Mesodermal cell (in vitro differentiated cells): ENCODE measurements at regions not wholly inside any gene's neighbourhood (a gene's known extent, or its start where the extent isn't known, plus 50 kb on each side); places are given as distances from the start of the nearest gene placed in this dataset.

ENCODE experiments used
- H3K27ac ChIP-seq: 2 replicates; pipeline ENCODE4 v1.7.0; 2013; ENCODE audit warnings: mild to moderate bottlenecking, low read depth, low read length, moderate library complexity; ENCODE audit not compliant: severe bottlenecking
- H3K36me3 ChIP-seq: 2 replicates; pipeline ENCODE4 v1.7.1; 2013; ENCODE audit warnings: mild to moderate bottlenecking, low read length, moderate library complexity; ENCODE audit not compliant: control insufficient read depth, insufficient read depth
- H3K4me1 ChIP-seq: one replicate; pipeline ENCODE4 v1.7.1; 2013; ENCODE audit warnings: mild to moderate bottlenecking, low read length; ENCODE audit not compliant: insufficient read depth, control insufficient read depth, poor library complexity, severe bottlenecking
- H3K4me3 ChIP-seq: 2 replicates; pipeline ENCODE4 v1.7.0; 2013; ENCODE audit warnings: low read length, control low read depth, mild to moderate bottlenecking; ENCODE audit not compliant: insufficient read depth, poor library complexity, severe bottlenecking; ENCODE audit errors: extremely low read depth
- H3K9me3 ChIP-seq: 2 replicates; pipeline ENCODE4 v1.7.1; 2013; ENCODE audit warnings: mild to moderate bottlenecking, low read length, moderate library complexity; ENCODE audit not compliant: control insufficient read depth
- WGBS, 2 experiments: methylation state at CpG; one replicate each; pipeline ENCODE4 v1.1.5; 2013; ENCODE audit warnings: missing lambda C conversion rate in 2 of 2; ENCODE audit not compliant: insufficient coverage in 2 of 2; 5-methylcytosine and 5-hydroxymethylcytosine counted together

GRCh38 chr12:107454109-107454830 lies 231.3 kb upstream of the PWP1 start:
- Histone ChIP-seq H3K27ac (no peak overlapping the region), H3K4me3 (no peak overlapping the region), H3K9me3 (no peaks in the 10 kb centered on the region), H3K4me1 (no peaks in the 10 kb centered on the region), H3K36me3 (no peaks in the 10 kb centered on the region)
- WGBS, 2 experiments, result 77 to 79% methylated on average over 4 of the region's 4 CpGs

- Histone ChIP-seq H3K36me3 (no peaks in the 10 kb centered on the region), H3K4me1 (no peaks in the 10 kb centered on the region), H3K27ac (no peak overlapping the region), H3K4me3 (no peak overlapping the region), H3K9me3 (no peaks in the 10 kb centered on the region)
- WGBS, 2 experiments, result 93% methylated on average over 10 of the region's 11 CpGs
Observed at GRCh38 chr12:107457362-107457935, 228.2 kb upstream of the PWP1 start.

GRCh38 chr12:107458163-107458562 lies 227.4 kb upstream of the PWP1 start:
- Histone ChIP-seq H3K27ac (no peak overlapping the region), H3K36me3 (no peaks in the 10 kb centered on the region), H3K9me3 (no peaks in the 10 kb centered on the region), H3K4me3 (no peak overlapping the region), H3K4me1 (no peaks in the 10 kb centered on the region)
- WGBS, 2 experiments, result 94 to 100% methylated on average over 2 of the region's 2 CpGs

GRCh38 chr12:107458990-107459389 lies 226.6 kb upstream of the PWP1 start:
- H3K36me3 ChIP-seq, result no peaks in the 10 kb centered on the region
- WGBS, 2 experiments, result 60% methylated on average over 1 of the region's 2 CpGs; no CpG with 5 or more reads in 1 of the 2 experiments

GRCh38 chr12:107459641-107460040 lies 226.0 kb upstream of the PWP1 start:
- H3K4me3 ChIP-seq, result no peak overlapping the region
- no peak overlapping the region for H3K27ac ChIP-seq
- WGBS, 2 experiments, result 85 to 91% methylated on average over 2 to 4 of the region's 7 CpGs
- H3K9me3 ChIP-seq, result no peaks in the 10 kb centered on the region
- no peaks in the 10 kb centered on the region for H3K4me1 ChIP-seq
- H3K36me3 ChIP-seq, result no peaks in the 10 kb centered on the region

More at GRCh38 chr12:107458990-107459389, 226.6 kb upstream of the PWP1 start:
- H3K4me1 ChIP-seq, result no peaks in the 10 kb centered on the region
- H3K4me3 ChIP-seq, result no peak overlapping the region
- H3K27ac ChIP-seq, result no peak overlapping the region
- H3K9me3 ChIP-seq, result no peaks in the 10 kb centered on the region

GRCh38 chr12:107461222-107461975 lies 224.2 kb upstream of the PWP1 start:
- Histone ChIP-seq H3K9me3 (no peaks in the 10 kb centered on the region), H3K4me1 (no peaks in the 10 kb centered on the region), H3K4me3 (no peak overlapping the region), H3K27ac (no peak overlapping the region), H3K36me3 (no peaks in the 10 kb centered on the region)
- WGBS, 2 experiments, result 83 to 91% methylated on average over 6 of the region's 6 CpGs

GRCh38 chr12:107462428-107463332 lies 222.9 kb upstream of the PWP1 start:
- H3K36me3 ChIP-seq, result no peaks in the 10 kb centered on the region
- H3K9me3 ChIP-seq, result no peaks in the 10 kb centered on the region
- no peak overlapping the region for H3K27ac ChIP-seq
- no peak overlapping the region for H3K4me3 ChIP-seq
- no peaks in the 10 kb centered on the region for H3K4me1 ChIP-seq
- WGBS, 2 experiments, result 90 to 97% methylated on average over 4 of the region's 4 CpGs

- Histone ChIP-seq H3K4me3 (no peak overlapping the region), H3K4me1 (no peaks in the 10 kb centered on the region), H3K27ac (no peak overlapping the region), H3K9me3 (no peaks in the 10 kb centered on the region), H3K36me3 (no peaks in the 10 kb centered on the region)
- WGBS, 2 experiments, result 67% methylated on average over 1 of the region's 1 CpG; no CpG with 5 or more reads in 1 of the 2 experiments
Observed at GRCh38 chr12:107464644-107465043, 221.0 kb upstream of the PWP1 start.

GRCh38 chr12:107465625-107466024 lies 220.0 kb upstream of the PWP1 start:
- Histone ChIP-seq H3K9me3 (no peaks in the 10 kb centered on the region), H3K36me3 (no peaks in the 10 kb centered on the region)
- 85 to 87% methylated on average over 8 to 11 of the region's 11 CpGs for WGBS, 2 experiments

GRCh38 chr12:107467716-107468115 lies 217.9 kb upstream of the PWP1 start:
- no peaks in the 10 kb centered on the region for H3K36me3 ChIP-seq
- 54 to 60% methylated on average over 4 to 6 of the region's 6 CpGs for WGBS, 2 experiments
- no peak overlapping the region for H3K4me3 ChIP-seq
- H3K9me3 ChIP-seq, result no peaks in the 10 kb centered on the region
- H3K4me1 ChIP-seq, result no peaks in the 10 kb centered on the region
- no peak overlapping the region for H3K27ac ChIP-seq

More at GRCh38 chr12:107465625-107466024, 220.0 kb upstream of the PWP1 start:
- Histone ChIP-seq H3K4me1 (no peaks in the 10 kb centered on the region), H3K4me3 (no peak overlapping the region), H3K27ac (no peak overlapping the region)
